IPS DF 6.9 (cell line): ENCODE measurements at regions not wholly inside any gene's neighbourhood (a gene's known extent, or its start where the extent isn't known, plus 50 kb on each side); places are given as distances from the start of the nearest gene placed in this dataset.

Experiments used
- DNase-seq: peaks from one replicate; pipeline ENCODE4 v3.0.0-alpha.2; 2013; ENCODE audit warnings: low read depth, low spot score
- H3K27ac ChIP-seq: one replicate; pipeline ENCODE4 v1.5.1; 2013; ENCODE audit warnings: low read length, control low read depth
- H3K27me3 ChIP-seq: 2 replicates; pipeline ENCODE4 v1.6.1; 2013; ENCODE audit warnings: mild to moderate bottlenecking, low read length; ENCODE audit not compliant: control insufficient read depth, insufficient read depth
- H3K36me3 ChIP-seq: 2 replicates; pipeline ENCODE4 v1.6.1; 2013; ENCODE audit warnings: low read length; ENCODE audit not compliant: control insufficient read depth, insufficient read depth
- H3K4me1 ChIP-seq: 2 replicates; pipeline ENCODE4 v1.6.1; 2013; ENCODE audit warnings: low read length; ENCODE audit not compliant: control insufficient read depth, insufficient read depth
- H3K4me3 ChIP-seq: 2 replicates; pipeline ENCODE4 v1.5.1; 2013; ENCODE audit warnings: mild to moderate bottlenecking, low read length
- H3K9me3 ChIP-seq: 2 replicates; pipeline ENCODE4 v1.6.1; 2013; ENCODE audit warnings: low read length, inconsistent platforms; ENCODE audit not compliant: control insufficient read depth, insufficient read depth
- WGBS: extraction: QIAGEN DNeasy Blood & Tissue Kit; methylation state at CpG from one replicate; pipeline ENCODE4 v1.1.7; 2013; ENCODE audit warnings: mixed read lengths, missing lambda C conversion rate; ENCODE audit not compliant: insufficient read length, insufficient coverage; 5-methylcytosine and 5-hydroxymethylcytosine counted together

DNA sequence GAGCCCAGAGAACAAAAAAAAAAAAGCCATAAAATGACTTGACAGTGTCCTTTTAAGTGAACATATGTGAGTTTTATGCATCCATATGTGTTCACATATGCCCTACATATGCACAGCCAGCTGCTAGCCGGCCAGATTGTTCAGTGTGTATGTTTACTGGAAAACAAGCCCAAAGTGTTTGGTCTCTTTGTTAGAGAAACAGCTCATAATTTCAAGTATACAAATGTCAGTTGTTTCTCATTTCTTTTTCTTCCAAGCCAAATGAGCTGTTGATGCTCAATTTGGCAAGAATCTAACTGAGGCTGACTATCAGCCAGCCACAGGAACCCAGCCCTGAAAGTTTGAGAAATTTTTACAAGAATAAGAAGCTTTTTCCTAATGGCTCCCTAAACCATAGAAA lies 60.8 kb upstream of the TSPAN8 start:
- H3K4me3 ChIP-seq, result no peak overlapping the region
- no peaks in the 10 kb centered on the region for H3K36me3 ChIP-seq
- no peak overlapping the region for H3K27ac ChIP-seq
- no peaks in the 10 kb centered on the region for H3K27me3 ChIP-seq
- WGBS, result no CpG with 5 or more reads among the region's 1 CpG
- no peak for DNase-seq
- H3K4me1 ChIP-seq, result peaks cover 3% of the 10 kb centered on the region; the same call in 1 of the 2 replicates
- H3K9me3 ChIP-seq, result no peaks in the 10 kb centered on the region

DNA sequence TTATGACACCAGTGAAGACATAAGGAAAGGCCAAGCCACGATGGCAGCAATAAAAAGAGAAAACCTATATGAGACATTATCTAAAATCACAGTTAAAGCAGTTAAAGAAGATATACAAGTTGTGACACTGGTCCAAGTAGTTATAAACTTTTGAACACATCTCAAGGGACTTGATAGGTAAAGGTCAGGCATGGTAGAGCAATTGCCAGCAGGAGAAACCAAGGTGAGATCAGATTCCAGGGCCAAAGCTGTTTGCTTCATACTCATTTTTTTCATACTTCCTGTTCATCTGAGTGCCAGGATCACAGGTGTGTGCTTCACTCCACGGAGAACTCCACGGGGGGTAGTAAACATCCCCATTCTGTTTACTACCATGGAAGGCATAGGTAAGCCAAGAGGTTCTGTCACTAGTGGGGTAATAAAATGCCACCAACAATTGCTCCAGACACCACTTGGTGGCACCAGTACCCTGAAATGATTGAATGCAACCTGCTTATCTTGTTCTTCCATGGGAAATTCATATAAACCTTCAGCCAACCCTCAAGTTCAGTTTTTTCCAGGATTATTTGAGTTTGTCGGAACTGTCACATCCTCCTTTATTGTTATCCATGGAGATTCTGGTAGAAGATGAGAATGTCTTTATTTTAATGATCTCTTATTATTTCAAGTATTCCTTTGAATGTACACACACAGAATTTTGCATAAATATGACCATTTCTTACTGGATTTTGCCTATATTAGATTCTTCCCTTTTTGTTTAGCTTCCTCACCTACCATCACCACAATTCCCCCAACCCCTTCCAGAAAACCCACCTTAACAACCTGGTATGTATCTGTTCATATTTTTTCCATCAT lies 59.2 kb upstream of the TSPAN8 start:
- H3K27me3 ChIP-seq, result no peaks in the 10 kb centered on the region
- H3K36me3 ChIP-seq, result no peaks in the 10 kb centered on the region
- no peak overlapping the region for H3K4me3 ChIP-seq
- no CpG with 5 or more reads among the region's 4 CpGs for WGBS
- H3K27ac ChIP-seq, result no peak overlapping the region
- peaks cover 3% of the 10 kb centered on the region; the same call in 1 of the 2 replicates for H3K4me1 ChIP-seq
- no peak for DNase-seq
- H3K9me3 ChIP-seq, result 0 out of 2 replicates have a peak, but pooled peaks cover 1% of the 10 kb centered on the region

DNA sequence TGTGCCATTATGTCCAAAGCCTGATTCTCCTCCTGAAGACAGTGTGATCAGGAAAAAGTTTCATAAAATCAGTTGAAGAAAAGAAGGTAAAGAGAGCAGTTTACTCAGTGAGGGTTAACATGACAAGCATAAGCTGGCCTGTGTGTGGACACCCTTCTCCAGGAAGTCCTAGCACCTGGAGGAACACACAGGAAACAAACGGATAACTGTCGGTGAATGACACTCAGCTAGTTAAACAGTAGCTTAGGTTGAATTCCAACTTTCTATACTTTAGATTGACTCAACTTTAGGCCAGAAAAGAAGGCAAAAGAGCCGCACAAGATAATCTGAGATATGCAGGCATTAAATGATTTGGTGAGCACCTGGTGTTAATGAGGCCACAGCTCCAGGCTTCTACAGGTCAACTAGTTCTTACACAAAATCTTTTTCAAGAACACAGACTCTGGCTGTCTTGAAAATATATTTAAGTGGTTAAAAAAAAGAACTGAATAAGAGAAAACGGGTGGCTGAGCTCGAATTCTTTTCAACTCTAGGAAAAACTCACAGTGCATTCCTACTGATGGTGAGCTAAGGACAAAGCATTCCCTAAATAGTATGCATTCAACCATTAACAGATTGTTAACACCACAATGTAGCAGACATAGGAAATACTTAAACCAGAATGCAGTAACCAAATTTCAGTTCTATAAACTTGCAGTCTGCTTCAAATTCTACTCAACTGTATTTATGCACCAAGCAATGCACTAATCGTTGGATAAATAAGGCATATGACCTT lies 56.9 kb upstream of the TSPAN8 start:
- no peaks in the 10 kb centered on the region for H3K27me3 ChIP-seq
- no peak overlapping the region for H3K4me3 ChIP-seq
- H3K9me3 ChIP-seq, result peaks cover 1% of the 10 kb centered on the region; the same call in 1 of the 2 replicates
- no peaks in the 10 kb centered on the region for H3K36me3 ChIP-seq
- DNase-seq, result peak; percentile 41
- peaks cover 3% of the 10 kb centered on the region; the same call in 1 of the 2 replicates for H3K4me1 ChIP-seq
- H3K27ac ChIP-seq, result peak overlapping the region; percentile 98
- no CpG with 5 or more reads among the region's 6 CpGs for WGBS

DNA sequence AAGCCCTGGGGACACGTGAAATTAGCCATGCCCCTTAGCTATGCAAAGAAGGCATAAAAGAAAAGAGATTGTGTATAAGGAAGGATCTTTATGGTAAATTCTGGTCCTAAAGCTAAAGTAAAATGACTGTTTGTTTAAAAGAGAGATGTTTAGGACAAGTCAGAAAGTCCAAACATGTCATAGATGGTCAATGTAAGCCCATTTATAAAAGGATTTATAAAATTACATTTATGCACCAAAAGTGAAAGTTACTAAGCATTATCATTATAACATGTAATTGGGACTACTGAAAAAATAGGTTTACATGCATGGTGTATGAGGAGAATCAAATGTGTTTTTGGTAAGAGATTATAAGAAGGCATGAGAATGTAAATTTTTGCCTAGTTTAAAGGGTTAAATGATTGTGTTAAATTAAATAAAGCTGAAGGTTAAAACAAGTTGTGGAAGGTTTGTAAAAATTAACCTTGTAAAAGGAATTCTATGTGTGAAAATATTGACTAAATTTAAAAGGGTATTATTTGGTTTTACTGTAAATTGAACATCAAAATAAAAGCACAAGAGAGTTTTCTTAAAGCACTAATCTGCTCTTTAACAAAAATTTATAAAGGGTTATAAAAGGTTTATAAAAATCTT lies 50.4 kb upstream of the TSPAN8 start:
- WGBS, result no CpG with 5 or more reads among the region's 1 CpG
- H3K9me3 ChIP-seq, result peaks cover 3% of the 10 kb centered on the region; the same call in 1 of the 2 replicates

More for the DNA sequence above, 50.4 kb upstream of the TSPAN8 start:
- Histone ChIP-seq H3K4me3 (no peak overlapping the region), H3K36me3 (no peaks in the 10 kb centered on the region), H3K4me1 (no peaks in the 10 kb centered on the region), H3K27me3 (no peaks in the 10 kb centered on the region), H3K27ac (no peak overlapping the region)
- DNase-seq, result no peak
